Body of pancreas (tissue), 4 donors: ENCODE measurements at regions not wholly inside any gene's neighbourhood (a gene's known extent, or its start where the extent isn't known, plus 50 kb on each side); places are given as distances from the start of the nearest gene placed in this dataset.

ENCODE experiments used
- POLR2A ChIP-seq, 3 donors: fragments of 450-650 bp; IDR thresholded peaks; one replicate each; pipeline ENCODE4 v1.6.1; 2016; ENCODE audit warnings: antibody characterized with exemption in 3 of 3, mild to moderate bottlenecking in 2 of 3
- TF ChIP-seq, protein P1 (sequence below), 7 experiments: fragments of 450-650 bp in 4 of 7; fragments of 200-600 bp in 3 of 7; sonication (generic) in 3 of 7; IDR thresholded peaks; one replicate each; pipeline ENCODE4 v1.5.1; 2016 to 2019; ENCODE audit warnings: antibody characterized with exemption in 7 of 7

DNA sequence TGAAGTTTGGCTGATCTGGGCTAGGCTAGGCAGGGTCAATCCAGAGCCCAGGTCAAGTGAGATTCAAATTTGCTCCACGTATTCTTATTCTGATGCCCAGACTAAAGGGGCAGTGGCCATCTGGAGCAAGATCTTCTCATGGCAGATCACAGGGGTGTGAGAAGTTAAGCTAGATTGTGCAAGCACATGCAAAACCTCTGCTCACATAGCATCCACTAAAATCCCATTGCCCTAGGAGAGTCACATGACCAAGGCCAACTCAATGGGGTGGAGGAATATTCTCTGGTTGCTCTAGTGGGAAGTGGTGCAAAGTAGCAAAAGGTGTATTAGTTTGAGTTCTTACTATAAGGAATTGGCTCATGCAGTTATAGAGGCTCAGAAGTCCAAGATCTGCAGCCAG, 318.4 kb upstream of the ASIC2 start:
- TF ChIP-seq, protein P1, sequence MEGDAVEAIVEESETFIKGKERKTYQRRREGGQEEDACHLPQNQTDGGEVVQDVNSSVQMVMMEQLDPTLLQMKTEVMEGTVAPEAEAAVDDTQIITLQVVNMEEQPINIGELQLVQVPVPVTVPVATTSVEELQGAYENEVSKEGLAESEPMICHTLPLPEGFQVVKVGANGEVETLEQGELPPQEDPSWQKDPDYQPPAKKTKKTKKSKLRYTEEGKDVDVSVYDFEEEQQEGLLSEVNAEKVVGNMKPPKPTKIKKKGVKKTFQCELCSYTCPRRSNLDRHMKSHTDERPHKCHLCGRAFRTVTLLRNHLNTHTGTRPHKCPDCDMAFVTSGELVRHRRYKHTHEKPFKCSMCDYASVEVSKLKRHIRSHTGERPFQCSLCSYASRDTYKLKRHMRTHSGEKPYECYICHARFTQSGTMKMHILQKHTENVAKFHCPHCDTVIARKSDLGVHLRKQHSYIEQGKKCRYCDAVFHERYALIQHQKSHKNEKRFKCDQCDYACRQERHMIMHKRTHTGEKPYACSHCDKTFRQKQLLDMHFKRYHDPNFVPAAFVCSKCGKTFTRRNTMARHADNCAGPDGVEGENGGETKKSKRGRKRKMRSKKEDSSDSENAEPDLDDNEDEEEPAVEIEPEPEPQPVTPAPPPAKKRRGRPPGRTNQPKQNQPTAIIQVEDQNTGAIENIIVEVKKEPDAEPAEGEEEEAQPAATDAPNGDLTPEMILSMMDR (IDR thresholded peaks at IDR 0.05), result no peak
- no peak for TF ChIP-seq POLR2A (IDR thresholded peaks at IDR 0.05)
